Embryonic facial prominence (tissue), 1 donor: ENCODE measurements at regions not wholly inside any gene's neighbourhood (a gene's known extent, or its start where the extent isn't known, plus 50 kb on each side); places are given as distances from the start of the nearest gene placed in this dataset.
"Not testable (repeated sequence)": the region's sequence is repeated elsewhere in the genome, so short reads cannot be mapped to it uniquely, and the experiment has no call there.

Experiments
- DNase-seq: peaks from one replicate; pipeline ENCODE4 v3.0.0-alpha.2; 2016; ENCODE audit errors: extremely low spot score

DNA sequence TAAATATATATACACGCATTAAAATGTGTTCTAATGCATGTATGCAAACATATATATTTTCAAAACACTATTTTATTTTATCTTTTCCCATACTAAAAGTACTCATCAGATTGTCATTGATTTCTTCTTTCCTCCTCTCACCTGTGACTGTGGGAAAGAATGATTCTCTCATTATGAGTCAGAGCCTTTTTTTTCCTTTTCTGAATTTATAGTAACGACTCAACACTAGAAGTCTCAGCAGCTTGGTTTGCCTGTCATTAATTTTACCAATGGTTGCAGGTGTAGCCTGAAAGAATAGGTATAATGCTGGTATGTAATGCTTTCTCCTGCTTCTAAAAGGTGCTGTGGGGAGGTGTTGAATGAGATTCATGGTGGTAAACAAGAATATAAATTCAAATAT, 328.7 kb downstream of the UTRN start:
- DNase-seq, result no peak

GRCh38 chr6:144615870-144616269, 330.7 kb downstream of the UTRN start:
- no peak for DNase-seq

DNA sequence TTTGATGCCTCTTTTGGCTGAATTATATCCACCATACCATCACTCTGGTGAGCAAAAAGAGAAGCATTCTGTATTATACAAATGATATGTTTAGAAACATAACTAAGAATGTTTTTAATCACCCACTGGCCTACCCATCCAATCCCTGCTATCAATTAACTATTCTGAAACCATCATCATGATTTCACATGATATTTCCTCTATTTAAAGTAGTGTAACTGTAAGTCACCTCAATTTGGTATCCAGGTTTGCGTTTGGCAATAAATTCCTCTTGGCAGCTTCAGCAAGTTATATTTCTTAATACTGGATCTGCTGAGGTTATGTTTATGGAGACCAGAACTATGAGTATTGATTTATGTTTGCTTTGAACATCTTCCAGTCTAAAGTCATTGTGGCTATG, 332.1 kb downstream of the UTRN start:
- DNase-seq, result no peak

DNA sequence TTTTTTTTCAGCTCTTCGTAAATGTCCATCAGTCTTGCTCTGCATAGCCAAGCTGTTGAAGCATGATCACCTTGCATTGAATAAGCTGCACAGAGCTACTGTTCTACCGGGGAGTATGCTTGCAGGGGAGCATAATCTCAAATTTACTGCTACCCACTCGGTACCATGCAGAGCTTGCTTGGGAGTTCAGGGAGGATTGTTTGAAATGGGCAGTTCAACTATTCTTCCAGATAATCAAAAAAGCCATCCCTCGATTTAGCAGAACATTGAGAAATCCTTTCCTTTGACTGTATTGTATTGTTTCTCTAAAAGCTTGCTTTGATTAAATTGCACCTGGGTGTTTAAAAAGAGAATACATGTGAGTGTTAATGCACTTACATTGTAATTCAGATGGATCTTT, 332.6 kb downstream of the UTRN start:
- no peak for DNase-seq

DNA sequence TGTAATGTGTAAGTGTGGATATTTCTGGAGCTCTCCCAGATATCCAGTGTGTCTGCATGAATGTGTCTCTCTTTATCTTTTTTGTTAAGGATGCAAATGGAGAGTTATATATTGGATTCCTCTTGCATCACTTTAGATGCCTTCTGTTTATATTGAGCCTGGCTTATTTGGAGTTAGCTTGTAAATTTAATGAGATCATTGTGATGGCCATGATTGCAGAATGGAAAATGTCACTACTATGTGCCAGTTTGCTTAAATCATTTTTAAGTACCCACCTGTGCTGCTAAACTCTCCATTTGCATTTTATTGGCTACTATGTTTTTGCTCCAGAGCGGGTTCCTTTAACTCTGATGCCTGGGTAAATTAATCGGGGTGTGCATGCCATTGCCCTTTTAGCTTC, 334.8 kb downstream of the UTRN start:
- DNase-seq, result no peak

DNA sequence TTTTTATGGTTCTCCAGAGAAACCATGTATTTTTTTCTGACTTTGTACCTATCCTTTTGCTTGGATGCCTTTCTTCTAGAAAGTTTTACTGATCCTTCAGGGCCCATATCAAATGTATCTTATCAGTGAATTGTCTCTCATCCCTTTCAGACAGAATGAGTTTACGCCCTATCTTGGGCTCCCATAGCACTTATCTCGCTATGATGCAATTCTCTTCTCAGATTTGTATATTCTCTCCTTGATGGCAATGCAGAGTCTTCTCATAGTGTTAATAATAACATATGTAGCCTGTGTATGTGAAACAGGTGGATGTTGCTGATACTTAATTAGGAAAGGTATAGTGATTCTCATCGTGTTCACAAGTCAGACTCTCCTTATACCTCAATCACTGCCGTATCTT, 336.2 kb downstream of the UTRN start:
- DNase-seq, result no peak

DNA sequence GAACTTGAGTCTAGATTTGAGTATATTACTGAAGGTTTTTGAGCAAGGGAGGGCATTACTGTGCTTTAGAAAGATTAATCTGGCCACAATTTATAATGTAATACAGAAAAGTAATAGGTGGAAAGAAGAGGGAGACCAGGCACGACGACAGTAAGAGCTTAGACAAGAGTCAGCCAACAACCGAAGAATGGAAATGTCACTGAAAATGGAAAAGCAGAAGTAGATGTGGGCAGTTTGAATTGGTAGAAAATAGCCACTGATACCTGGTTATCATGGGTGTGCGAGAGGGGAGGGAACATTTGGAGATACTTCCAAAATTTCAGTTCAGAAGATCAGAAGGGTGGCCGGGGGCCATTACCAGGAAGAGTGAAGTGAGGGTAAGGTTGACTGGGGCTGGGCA, 339.1 kb downstream of the UTRN start:
- no peak for DNase-seq

DNA sequence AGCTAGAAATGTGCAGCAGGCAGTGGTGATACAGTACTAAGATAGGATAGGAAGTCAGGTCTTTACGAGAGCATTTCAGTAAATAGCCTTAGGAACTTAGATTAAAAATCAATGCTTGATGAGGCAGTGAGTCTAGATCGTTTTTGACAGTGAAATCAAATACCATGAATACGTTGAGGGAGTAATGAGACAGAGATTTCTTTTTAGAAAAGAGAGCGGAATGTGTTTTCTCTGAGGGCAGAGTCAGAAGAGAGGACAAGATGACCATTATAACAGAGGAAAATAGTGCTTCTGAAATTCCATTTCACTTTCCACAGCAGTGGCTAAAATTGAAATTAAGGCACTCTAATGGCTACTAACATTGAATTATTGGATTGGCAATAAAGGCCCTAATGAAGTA, 339.6 kb downstream of the UTRN start:
- DNase-seq, result no peak

- no peak for DNase-seq
Measured at GRCh38 chr6:144630857-144631256, 345.7 kb downstream of the UTRN start.

- no peak for DNase-seq
Measured at GRCh38 chr6:144632266-144632665, 347.1 kb downstream of the UTRN start.

DNA sequence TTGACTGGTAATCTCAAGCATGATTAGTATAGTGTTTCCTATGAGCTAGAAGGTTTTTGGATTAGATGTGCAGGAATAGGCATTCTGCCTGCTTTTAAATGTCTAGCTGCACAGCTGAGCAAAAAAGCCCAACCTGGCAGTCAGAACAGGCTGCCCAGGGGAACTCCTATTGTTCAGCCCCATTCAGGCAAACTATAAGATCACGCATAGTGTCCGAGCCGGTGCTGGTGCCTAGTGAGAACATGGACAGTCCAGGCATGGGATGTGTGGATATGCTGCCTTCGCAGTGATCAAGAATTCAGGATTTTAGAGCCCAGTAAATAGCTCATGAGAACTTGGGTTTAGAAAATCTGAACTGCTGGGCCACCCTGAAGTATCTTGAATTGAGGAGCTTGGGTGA, 348.8 kb downstream of the UTRN start:
- no peak for DNase-seq

DNA sequence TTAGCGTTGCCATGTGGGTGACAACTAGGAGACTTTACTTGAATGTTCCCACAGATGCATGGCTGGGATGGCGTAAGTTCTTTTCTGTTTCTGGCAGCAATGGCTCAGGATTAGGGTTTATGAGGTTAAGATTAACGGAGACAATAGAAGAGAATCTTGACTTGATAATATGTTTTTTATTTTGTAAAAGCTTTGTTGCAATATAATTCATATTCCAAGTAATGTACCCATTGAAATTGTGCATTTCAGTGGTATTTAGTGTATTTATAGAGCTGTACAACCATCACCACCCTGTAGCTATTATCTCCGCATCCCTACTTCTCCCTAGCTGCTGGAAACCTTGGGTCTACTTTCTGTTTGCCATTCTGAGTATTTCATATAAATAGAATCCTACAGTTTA, 349.2 kb downstream of the UTRN start:
- DNase-seq, result no peak

- DNase-seq, result no peak
Measured at GRCh38 chr6:144635051-144635450, 349.9 kb downstream of the UTRN start.

DNA sequence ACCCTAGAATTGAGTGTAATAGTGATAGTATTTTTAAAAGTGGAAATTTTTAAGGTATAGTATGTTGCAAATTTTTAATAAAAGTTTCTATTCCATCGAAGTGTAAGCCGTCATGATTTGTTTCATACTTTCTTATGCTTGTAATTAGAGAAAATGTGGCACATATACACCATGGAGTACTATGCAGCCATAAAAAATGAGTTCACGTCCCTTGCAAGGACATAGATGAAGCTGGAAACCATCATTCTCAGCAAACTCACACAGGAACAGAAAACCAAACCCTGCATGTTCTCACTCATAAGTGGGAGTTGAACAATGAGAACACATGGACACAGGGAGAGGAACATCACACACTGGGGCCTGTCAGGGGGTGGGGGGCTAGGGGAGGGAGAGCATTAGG, 350.9 kb downstream of the UTRN start:
- DNase-seq, result not testable (repeated sequence)

DNA sequence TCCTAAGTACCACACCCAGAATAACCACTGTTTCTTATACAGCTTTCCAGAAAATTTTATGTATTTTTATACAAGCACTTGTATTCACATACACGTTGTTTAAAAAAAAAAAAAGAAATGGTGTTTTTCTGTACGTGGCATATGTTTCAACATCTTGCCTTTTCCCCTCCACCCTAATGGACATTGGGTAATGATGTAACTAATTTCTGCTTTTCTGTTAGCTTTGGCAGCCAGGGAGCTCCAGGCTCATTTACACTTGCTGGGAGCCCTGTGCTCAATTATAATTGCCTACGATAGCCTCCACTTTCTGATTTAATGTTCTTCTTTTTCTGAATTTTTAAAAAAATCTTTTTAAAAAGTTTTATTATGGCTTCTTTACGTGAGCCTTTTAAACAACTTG, 352.4 kb downstream of the UTRN start:
- no peak for DNase-seq

DNA sequence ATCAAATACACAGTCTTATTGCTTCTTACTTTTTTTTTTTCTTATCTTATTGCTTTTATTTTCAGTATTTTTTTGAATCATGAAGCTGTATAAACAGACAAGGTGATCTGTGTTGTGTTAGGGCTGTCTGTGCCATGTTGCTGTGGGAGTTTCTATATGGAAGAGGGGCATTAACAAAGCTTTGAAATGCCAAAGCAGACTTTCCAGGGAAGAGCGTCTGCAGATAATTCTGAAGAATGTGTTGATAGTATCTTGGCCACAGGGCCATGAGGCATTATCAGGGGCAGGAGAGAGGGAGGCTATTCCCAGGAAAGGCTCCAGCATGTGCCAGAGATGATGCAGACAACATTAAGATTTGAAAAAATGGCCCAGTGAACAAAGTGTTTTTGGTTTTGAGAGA, 354.5 kb downstream of the UTRN start:
- no peak for DNase-seq

- no peak for DNase-seq
Measured at GRCh38 chr6:144641286-144641685, 356.2 kb downstream of the UTRN start.

- no peak for DNase-seq
Measured at GRCh38 chr6:144644776-144645175, 359.6 kb downstream of the UTRN start.

DNA sequence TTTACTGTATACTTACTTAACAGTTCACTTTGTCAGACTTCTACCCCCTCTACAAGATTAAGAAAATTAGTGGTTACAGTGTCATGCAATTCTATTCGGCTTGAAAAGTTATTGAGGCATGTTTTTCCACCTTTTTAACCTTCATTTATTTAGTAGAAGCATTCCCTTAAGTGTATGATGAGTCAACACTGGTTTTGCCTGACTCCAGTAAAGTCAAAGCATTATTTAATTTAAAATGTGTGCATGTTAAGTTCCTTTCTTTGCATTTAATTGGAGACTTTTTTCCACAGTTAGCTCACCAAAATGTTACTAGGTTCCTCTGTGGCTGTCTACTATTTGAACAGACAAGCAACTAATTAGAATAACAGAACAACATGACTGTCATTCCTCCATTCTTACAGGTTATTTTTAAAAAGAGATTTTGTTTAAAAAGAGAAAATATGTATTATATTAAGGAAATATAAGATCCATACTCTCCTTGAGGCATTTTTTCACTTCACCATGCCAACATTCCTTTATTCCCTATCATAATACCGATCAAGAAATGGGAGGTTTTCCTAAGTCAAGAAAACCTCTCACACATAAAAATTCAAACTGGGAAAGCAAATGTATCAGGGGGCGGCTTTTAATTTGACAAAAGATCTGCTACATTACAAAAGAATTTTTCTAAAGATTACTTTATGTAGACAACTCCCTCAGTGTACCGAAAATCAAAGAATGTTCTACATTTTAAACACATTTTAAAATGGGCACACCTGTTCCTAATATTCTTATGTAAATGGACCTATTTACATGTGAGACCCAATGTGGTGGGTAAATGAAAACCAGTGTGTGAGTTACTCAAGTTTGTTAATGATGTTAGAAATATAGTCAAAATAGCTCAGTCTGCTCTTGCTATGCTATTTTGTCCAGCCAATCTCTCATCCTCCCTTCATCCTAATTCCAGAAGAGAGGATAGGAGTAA, 361.2 kb downstream of the UTRN start:
- DNase-seq, result no peak

- no peak for DNase-seq
Measured at GRCh38 chr6:144647406-144647964, 362.4 kb downstream of the UTRN start.

GRCh38 chr6:144647971-144648651, 363.0 kb downstream of the UTRN start:
- no peak for DNase-seq

DNA sequence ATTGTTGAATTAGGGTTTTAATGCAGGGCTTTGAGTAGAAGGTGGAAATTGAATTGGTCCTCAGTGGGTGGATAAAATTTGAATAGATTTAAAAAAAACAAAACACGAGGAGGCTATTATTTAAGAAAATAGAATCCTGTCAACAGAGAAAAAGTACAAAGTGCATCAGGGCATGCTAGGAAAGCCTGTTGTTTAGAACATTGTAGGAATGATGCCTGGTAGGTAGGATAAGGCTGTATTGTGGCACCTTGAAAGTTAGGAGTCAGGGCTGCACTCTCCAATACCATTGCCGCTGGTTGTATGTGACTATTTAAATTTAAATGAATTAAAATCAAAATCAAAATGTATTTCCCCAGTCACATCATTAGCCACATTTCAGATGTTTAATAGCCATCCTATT, 363.9 kb downstream of the UTRN start:
- DNase-seq, result no peak

DNA sequence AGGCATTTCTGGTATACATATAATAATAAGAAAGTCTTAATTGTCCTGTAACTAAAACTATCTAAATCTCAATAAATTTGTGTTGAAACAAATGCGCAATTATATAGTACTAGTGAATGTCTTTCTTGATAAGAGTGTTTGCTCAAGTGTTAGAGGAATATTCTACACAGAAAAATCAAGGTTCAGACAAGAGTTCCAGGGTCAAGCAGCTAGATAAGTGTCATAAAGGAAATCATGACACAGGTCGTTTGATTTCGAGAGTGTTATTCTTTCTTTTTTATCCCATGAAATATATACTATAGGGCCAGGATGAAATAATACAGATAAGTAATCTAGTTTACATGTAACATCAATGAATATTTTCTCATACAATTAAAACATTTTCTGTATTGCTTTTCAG, 366.1 kb downstream of the UTRN start:
- DNase-seq, result no peak
